NCI-H2196 treated with DMSO at 0.1 percent for 48 hours (cell line): ENCODE measurements at regions not wholly inside any gene's neighbourhood (a gene's known extent, or its start where the extent isn't known, plus 50 kb on each side); places are given as distances from the start of the nearest gene placed in this dataset.
"Not testable (repeated sequence)": the region's sequence is repeated elsewhere in the genome, so short reads cannot be mapped to it uniquely, and the experiment has no call there.

Source experiments
- DNase-seq: peaks from one replicate; lab custom pipeline; 2025; ENCODE audit not compliant: unreplicated experiment; lab: John Stamatoyannopoulos, UW

DNA sequence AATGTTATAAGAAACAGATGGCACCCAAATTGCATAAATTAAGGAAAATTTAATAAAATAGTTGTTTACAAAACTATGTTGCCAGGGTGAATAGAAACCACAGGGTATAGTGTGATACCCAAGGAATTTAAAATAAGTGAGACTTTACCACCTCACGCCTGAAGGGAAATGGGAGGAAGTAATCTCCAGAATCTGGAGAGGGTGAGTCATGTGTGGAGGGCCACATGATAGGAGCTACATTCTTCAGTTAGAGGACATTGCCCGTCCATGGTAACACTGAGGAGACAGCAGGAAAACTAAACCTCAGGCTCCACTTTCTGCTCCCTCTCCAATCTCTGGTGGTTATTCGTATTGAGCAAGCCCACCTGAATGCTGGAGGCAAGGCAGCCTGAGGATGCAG, 97.2 kb upstream of the NXPH2 start:
- no peak for DNase-seq

DNA sequence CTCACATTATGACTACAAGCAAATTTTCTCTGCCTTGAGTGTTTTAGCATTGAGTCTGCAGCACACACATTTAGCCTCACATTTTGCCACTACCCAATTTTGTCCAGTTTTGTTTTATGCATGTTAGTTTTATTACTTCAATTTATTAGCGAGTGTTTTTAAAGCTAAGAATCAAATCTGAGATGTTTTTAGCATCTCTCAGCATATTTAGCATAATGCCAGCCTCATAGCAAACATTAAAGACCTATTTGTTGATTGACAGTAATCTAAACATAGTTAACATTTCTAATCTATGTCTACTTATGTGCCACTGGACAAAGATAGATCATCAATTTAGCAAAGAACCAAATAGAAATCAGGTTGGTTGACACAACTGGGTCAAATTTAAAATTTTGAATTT, 94.1 kb upstream of the NXPH2 start:
- DNase-seq = no peak

DNA sequence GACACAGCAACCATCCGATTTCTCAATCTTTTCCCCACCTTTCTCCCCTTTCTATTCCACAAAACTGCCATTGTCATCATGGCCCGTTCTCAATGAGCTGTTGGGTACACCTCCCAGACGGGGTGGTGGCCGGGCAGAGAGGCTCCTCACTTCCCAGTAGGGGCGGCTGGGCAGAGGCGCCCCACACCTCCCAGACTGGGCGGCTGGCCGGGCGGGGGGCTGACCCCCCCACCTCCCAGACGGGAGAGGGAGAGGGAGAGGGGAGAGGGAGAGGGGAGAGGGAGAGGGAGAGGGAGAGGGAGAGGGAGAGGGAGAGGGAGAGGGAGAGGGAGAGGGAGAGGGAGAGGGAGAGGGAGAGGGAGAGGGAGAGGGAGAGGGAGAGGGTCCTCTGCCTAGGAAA, 91.9 kb upstream of the NXPH2 start:
- DNase-seq = not testable (repeated sequence)

DNA sequence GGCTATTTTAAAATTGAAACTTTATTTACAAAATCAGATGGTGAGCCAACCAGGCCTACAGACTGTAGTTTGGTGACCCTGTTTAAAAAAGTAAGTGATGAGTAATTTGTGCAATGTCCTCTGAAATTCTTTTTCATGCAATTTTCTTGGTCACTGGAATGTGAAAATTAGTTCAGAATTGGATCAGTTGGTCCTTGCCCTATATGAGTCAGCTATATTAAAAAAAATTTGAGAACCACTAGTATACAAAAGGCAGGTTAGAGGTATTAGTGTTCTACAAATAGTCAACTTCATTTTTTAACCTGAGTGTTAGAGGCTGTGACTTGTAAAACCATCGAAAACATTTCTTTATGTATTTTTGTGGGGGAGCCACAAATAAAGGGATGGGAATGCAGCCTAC, 91.1 kb upstream of the NXPH2 start:
- no peak for DNase-seq

DNA sequence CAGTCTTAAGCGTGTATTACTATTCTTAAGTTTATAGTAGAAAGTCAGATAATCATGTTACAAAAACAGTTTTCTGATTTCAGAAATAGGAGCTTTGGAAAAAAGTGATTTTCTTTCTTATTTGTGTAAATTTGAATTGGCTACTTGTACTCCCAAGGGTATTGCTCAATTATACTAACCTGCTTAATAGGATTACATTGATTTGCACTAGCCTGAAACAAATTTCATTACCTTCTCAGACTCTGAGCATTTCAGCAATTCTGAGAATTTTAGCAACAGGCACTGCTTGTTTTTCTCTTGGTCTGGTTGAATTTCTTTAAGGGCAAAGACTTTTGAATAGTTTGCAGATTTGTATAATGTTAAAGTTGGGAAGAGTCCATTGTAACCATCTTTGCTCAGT, 87.2 kb upstream of the NXPH2 start:
- DNase-seq = no peak

DNA sequence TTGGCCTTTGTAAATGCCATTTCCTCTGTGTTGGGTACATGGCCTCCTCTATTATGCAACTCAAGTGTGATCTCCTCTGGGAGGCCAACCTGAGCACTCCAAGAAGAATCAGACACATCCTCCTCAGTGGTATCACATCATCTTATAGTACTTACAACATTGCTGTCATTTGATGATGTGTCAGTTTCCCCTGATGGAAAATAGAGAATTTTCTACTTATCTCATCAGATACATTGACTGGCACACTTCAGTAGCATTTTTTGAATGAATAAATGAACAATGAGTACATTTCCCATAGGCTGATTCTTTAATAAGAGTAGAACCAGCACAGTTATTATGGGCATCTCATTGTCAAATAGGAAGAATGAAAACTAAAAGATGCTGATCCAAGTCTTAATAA, 86.6 kb upstream of the NXPH2 start:
- DNase-seq = no peak

DNA sequence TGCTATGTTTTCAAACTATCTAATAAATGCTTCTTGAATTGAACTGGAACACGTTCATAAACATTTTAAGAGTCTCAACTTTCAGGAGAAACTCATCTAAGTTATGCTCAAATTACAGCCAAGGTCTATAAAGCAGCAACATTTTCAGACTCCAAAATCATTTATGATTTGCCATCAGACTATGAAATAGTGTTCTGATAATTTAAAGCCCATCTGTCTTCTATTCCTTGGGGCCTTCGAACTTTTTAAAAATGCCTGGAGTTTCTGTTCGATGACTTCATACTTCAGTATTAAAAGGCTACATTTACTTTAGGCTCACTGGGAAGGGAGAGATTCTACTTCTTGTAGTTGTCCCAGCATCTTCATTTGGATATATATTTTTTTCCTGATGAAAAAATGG, 73.6 kb upstream of the NXPH2 start:
- DNase-seq = no peak

DNA sequence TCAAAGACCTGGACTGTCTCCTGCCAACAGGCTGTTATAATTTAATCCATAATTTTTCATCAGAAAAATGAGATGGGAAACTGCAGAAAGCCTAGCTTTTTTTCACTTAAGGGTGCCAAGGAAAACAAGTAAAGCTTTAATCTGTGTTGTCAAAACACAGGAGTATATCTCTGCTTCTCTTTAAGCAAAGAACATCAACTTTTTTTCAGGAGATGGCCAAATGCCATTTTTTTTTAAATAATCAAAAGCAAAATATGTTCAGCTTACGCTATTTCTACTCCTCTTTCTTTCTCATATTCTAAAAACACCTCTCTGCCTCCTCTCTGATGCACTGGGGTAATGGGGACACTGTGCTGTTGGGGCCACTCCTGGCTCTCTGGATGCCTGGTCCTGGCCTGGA, 73.1 kb upstream of the NXPH2 start:
- DNase-seq = no peak

DNA sequence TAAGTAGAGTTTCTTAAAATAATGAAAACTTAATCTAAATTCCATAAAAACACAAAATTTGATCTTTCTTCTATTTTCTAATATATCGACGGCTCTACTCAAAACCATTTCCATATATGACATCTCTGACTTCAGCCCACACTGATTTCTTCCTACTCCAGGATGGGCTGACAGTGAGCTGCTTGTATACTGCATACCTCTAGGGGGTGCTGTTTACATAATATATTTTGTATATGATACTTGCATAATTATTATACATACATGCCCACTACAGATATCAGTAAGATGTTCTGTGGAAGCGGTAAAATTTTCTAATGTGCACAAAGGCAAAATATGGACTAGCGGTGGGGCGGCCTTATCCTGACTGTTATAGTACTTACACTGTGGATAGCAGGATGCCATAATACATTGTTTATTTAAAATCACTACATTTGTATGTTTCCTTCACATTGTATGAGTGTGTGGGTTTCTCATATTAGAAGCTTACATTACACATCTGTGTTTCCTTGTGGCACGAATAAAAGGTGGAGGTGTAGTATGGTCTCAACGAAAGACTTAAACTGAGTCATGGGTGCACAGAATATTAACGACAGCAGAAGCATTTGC, 66.1 kb upstream of the NXPH2 start:
- peak; percentile 6 for DNase-seq

DNA sequence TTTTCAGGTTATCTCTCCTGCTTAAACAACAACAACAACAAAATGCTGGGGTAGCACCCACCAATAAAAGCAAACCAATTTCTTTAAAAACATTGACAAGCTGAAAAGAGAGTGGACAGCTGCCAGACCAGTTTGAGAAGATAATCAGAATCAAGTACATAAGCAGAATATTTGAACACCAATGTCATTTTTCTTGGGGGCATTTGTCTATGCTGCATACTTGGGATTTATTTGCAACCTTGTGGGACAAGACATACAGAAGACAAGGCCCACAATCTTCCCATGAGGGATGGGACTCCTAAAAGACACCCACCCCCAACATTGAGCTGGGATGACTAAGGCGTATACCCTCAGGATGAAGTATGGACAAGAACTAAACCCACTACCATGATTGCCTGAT, 62.2 kb upstream of the NXPH2 start:
- DNase-seq = no peak

DNA sequence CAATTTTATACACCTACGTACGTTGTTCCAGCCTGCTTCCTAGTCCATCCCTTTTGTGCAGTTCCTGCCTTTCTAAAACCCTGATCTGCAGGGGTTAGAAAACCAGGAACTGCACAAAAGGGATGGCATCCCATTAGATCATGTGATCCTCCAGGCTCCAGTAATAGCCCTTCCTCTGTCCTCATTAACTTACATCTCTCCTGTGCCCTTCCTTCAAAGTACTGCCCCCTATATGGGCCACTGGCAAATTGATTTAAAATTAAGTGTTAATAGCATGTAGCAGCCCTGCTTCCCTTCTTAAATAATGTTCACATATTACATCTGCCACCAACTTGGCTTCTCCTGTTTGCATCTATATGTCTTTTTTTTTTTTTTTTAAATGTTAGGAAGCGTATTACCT, 61.3 kb upstream of the NXPH2 start:
- no peak for DNase-seq

DNA sequence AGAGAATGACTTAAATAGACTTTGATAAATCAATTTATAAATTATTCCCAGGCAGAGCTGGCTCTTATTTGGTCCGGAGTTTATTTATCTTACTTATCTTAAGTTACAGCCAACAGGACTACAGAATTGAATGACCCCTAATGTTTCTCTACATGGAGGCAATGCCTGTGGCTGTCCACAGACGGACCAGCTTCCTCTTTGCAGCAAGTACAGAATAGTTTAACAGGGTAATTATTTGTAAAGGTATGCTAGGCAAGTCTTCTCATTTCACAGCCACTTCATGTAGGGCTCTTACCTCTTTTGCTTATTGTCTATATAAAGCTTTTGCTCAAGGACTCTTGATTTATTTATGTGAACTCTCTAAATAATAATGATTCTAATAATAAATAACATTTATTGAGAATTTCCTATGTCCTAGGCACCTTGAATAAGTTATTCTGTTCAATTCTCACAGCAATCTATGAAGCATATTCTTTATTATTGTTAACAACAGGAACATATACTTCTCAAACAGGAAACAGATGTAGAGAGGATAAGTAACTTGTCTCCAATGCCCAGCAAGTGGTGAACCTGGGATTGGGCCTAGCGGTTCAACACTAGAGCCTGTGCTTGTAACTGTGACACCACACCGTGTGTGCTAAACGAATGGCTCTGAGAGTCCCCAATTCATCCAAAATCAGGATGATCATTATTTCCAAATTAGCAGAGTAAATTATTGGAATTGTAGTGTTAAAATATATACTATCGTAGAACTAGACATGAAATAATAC, 58.8 kb upstream of the NXPH2 start:
- no peak for DNase-seq

DNA sequence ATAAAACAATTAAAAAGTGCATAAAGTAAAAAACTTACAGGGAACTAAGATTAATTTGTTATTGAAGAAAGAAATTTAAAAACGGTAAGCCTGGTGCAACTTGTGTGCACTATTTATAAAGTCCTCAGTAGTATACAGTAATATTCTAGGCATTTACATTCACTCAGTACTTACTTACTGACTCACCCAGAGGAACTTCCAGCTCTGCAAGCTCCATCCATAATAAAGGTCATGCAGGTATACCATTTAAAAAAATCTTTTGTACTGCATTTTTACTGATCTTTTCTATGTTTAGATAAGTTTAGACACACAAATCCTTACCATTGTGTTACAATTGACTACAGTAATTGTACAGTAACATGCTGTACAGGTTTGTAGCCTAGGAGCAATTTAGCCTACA, 51.5 kb upstream of the NXPH2 start:
- DNase-seq = no peak

DNA sequence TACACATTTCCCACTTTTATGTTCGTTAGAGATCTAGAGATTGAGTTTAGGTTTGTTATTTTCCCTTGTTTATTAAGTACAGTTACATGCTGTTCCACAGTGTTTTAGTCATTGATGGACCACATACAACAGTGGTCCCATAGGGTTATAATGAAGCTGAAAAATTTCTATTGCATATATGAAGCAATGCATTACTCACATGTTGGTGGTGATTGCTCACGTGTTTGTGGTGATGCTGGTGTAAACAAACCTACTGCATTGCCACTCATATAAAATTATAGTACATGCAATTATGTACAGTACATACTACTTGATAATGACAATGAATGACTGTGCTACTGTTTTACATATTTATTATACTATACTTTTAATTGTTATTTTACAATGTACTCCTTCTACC, 51.0 kb upstream of the NXPH2 start:
- no peak for DNase-seq

DNA sequence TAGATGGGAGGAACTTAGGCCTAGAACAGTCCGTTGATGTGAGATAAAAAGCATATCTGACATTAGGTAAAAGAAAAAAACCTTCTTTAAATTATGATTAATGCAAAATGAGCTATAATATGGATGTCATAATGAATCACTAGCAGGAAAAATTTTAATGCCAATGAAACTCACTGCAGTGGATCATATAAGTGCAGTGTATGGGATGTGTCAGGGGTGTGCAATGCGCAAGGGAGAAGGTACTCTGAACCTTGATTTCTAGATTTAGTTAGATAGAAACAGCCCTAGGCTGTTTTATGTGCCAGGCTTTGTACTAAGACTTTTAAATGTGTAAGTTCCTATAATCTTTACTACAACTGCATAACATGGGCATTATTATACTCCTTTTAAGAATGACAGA, 50.4 kb upstream of the NXPH2 start:
- DNase-seq = no peak
